ENCODE measurements at regions not wholly inside any gene's neighbourhood (a gene's known extent, or its start where the extent isn't known, plus 50 kb on each side); places are given as distances from the start of the nearest gene placed in this dataset.

- no peaks in the 10 kb centered on the region for H3F3A ChIP-seq (ENCODE audit: insufficient read depth, low read length, poor library complexity, severe bottlenecking)
- no peaks in the 10 kb centered on the region for H4K20me1 ChIP-seq (ENCODE audit: insufficient read depth)
- no peaks in the 10 kb centered on the region for H3K36me3 ChIP-seq (ENCODE audit: insufficient read depth, low read length)
- no peak overlapping the region for H3K27ac ChIP-seq (ENCODE audit: low read length)
- no peak overlapping the region for H3K9ac ChIP-seq (ENCODE audit: low read length)
- no peaks in the 10 kb centered on the region for H3K27me3 ChIP-seq (ENCODE audit: insufficient read depth, low read depth, low read length)
- no peak overlapping the region for H3K4me2 ChIP-seq (ENCODE audit: low read length)
- H3K4me3 ChIP-seq (ENCODE audit: low read length) = no peak overlapping the region
- TF ChIP-seq POLR2AphosphoS5 (IDR thresholded peaks at IDR 0.05) (peak; percentile 58), EP300 (conservative IDR thresholded peaks at IDR 0.05; ENCODE audit: poor library complexity, severe bottlenecking) (peak; percentile 19), SMC3 (conservative IDR thresholded peaks at IDR 0.05; ENCODE audit: poor library complexity) (no peak)
- H3K79me2 ChIP-seq (replicated peaks; ENCODE audit: insufficient read depth, low read length) = no peaks in the 10 kb centered on the region
- H2AFZ ChIP-seq (ENCODE audit: low read depth, low read length) = no peak overlapping the region
- no peaks in the 10 kb centered on the region for H3K9me3 ChIP-seq (ENCODE audit: low read length)
- H3K9me2 ChIP-seq (ENCODE audit: insufficient read depth, low read length) = no peaks in the 10 kb centered on the region
These were observed 577.6 kb downstream of the TLR4 start for GRCh38 chr9:118281772-118282171.

GRCh38 chr9:118283488-118283887 lies 579.3 kb downstream of the TLR4 start:
- Histone ChIP-seq H3F3A (ENCODE audit: insufficient read depth, low read length, poor library complexity, severe bottlenecking) (no peaks in the 10 kb centered on the region), H3K27ac (ENCODE audit: low read length) (no peak overlapping the region), H3K9me2 (ENCODE audit: insufficient read depth, low read length) (no peaks in the 10 kb centered on the region), H3K9me3 (ENCODE audit: low read length) (no peaks in the 10 kb centered on the region), H3K36me3 (ENCODE audit: insufficient read depth, low read length) (no peaks in the 10 kb centered on the region), H3K9ac (ENCODE audit: low read length) (no peak overlapping the region), H3K27me3 (ENCODE audit: insufficient read depth, low read depth, low read length) (no peaks in the 10 kb centered on the region), H3K4me3 (ENCODE audit: low read length) (no peak overlapping the region), H3K79me2 (replicated peaks; ENCODE audit: insufficient read depth, low read length) (no peaks in the 10 kb centered on the region), H4K20me1 (ENCODE audit: insufficient read depth) (no peaks in the 10 kb centered on the region), H3K4me2 (ENCODE audit: low read length) (no peak overlapping the region), H2AFZ (ENCODE audit: low read depth, low read length) (no peak overlapping the region)
- no peak for TF ChIP-seq MXI1 (conservative IDR thresholded peaks at IDR 0.05; ENCODE audit: poor library complexity, severe bottlenecking)
- TF ChIP-seq POLR2AphosphoS5 (IDR thresholded peaks at IDR 0.05) = no peak
- TF ChIP-seq CTCF (IDR thresholded peaks at IDR 0.05; ENCODE audit: poor library complexity, severe bottlenecking) = no peak
- TF ChIP-seq EZH2 (IDR thresholded peaks at IDR 0.05; ENCODE audit: borderline replicate concordance, insufficient read depth, low read length, poor library complexity, severe bottlenecking) = no peak
- TF ChIP-seq RAD21 (conservative IDR thresholded peaks at IDR 0.05) = no peak
- no peak for TF ChIP-seq TAF1 (IDR thresholded peaks at IDR 0.05; ENCODE audit: low read depth)
- TF ChIP-seq EP300 (conservative IDR thresholded peaks at IDR 0.05; ENCODE audit: poor library complexity, severe bottlenecking) = no peak
- no peak for TF ChIP-seq SMC3 (conservative IDR thresholded peaks at IDR 0.05; ENCODE audit: poor library complexity)
- no peak for TF ChIP-seq REST (IDR thresholded peaks at IDR 0.05; ENCODE audit: borderline replicate concordance)

- H3K79me2 ChIP-seq (replicated peaks; ENCODE audit: insufficient read depth, low read length) = no peaks in the 10 kb centered on the region
- no peaks in the 10 kb centered on the region for H4K20me1 ChIP-seq (ENCODE audit: insufficient read depth)
- no peak overlapping the region for H3K9ac ChIP-seq (ENCODE audit: low read length)
- H3K4me2 ChIP-seq (ENCODE audit: low read length) = no peak overlapping the region
- H3F3A ChIP-seq (ENCODE audit: insufficient read depth, low read length, poor library complexity, severe bottlenecking) = no peaks in the 10 kb centered on the region
- H2AFZ ChIP-seq (ENCODE audit: low read depth, low read length) = no peak overlapping the region
- TF ChIP-seq MXI1 (conservative IDR thresholded peaks at IDR 0.05; ENCODE audit: poor library complexity, severe bottlenecking) (no peak), CTCF (IDR thresholded peaks at IDR 0.05; ENCODE audit: poor library complexity, severe bottlenecking) (no peak), SMC3 (conservative IDR thresholded peaks at IDR 0.05; ENCODE audit: poor library complexity) (no peak), EP300 (conservative IDR thresholded peaks at IDR 0.05; ENCODE audit: poor library complexity, severe bottlenecking) (no peak), TAF1 (IDR thresholded peaks at IDR 0.05; ENCODE audit: low read depth) (no peak), RAD21 (conservative IDR thresholded peaks at IDR 0.05) (no peak), POLR2AphosphoS5 (IDR thresholded peaks at IDR 0.05) (no peak), EZH2 (IDR thresholded peaks at IDR 0.05; ENCODE audit: borderline replicate concordance, insufficient read depth, low read length, poor library complexity, severe bottlenecking) (no peak), REST (IDR thresholded peaks at IDR 0.05; ENCODE audit: borderline replicate concordance) (no peak)
- H3K4me3 ChIP-seq (ENCODE audit: low read length) = no peak overlapping the region
- no peak overlapping the region for H3K27ac ChIP-seq (ENCODE audit: low read length)
- no peaks in the 10 kb centered on the region for H3K9me2 ChIP-seq (ENCODE audit: insufficient read depth, low read length)
- no peaks in the 10 kb centered on the region for H3K9me3 ChIP-seq (ENCODE audit: low read length)
- H3K36me3 ChIP-seq (ENCODE audit: insufficient read depth, low read length) = no peaks in the 10 kb centered on the region
- H3K27me3 ChIP-seq (ENCODE audit: insufficient read depth, low read depth, low read length) = no peaks in the 10 kb centered on the region
These were observed 585.9 kb downstream of the TLR4 start for GRCh38 chr9:118290116-118290515.

Measured in neural cell (in vitro differentiated cells).